GM12878 (cell line): ENCODE measurements at regions not wholly inside any gene's neighbourhood (a gene's known extent, or its start where the extent isn't known, plus 50 kb on each side); places are given as distances from the start of the nearest gene placed in this dataset.

Experiments
- ATAC-seq: fragments of 200-7000 bp; cut with Tn5 transposase; 3 replicates; pipeline ENCODE4 v1.9.1; 2020; ENCODE audit warnings: mild to moderate bottlenecking, moderate library complexity
- BruUV-seq: library from RNA; stranded (reverse); fragments of 400-500 nt; replicated peaks from 2 replicates; lab custom pipeline; 2021; lab: Mats Ljungman, UMichigan
- CTCF ChIA-PET: fragments of 300-600 bp; sonication (Branson Sonifier 250); formaldehyde crosslinking; extraction: SDS; loops from one replicate; lab custom pipeline; 2021; ENCODE audit warnings: inconsistent platforms; lab: Yijun Ruan, JAX
- POLR2A ChIA-PET: fragments of 350-600 bp; formaldehyde crosslinking; extraction: SDS; loops from one replicate; lab custom pipeline; 2021; ENCODE audit warnings: inconsistent platforms; lab: Charles Lee
- RAD21 ChIA-PET: fragments of 300-600 bp; sonication (Branson Sonifier 250); formaldehyde crosslinking; loops from one replicate; lab custom pipeline; 2023; ENCODE audit warnings: antibody characterized with exemption; ENCODE audit not compliant: unreplicated experiment; lab: Charles Lee
- SMC1A ChIA-PET: fragments of 300-600 bp; sonication (Branson Sonifier 250); formaldehyde crosslinking; loops from one replicate; lab custom pipeline; 2023; ENCODE audit not compliant: unreplicated experiment, uncharacterized antibody; lab: Charles Lee
- DNase-seq: peaks from one replicate; pipeline ENCODE4 v3.0.0-alpha.2; 2011; ENCODE audit warnings: low read depth, low spot score
- FAIRE-seq: peaks from 3 replicates; lab custom pipeline; 2011; peaks lifted over from hg19 to GRCh38; lab: Jason Lieb, UNC
- H2AFZ ChIP-seq: 2 replicates; pipeline ENCODE4 v1.6.0; 2011; ENCODE audit warnings: low read depth, low read length, control low read depth; ENCODE audit not compliant: control insufficient read depth
- H3K27ac ChIP-seq: 2 replicates; pipeline ENCODE4 v1.5.1; 2011; ENCODE audit warnings: control low read depth; ENCODE audit not compliant: control insufficient read depth, insufficient read depth
- H3K27me3 ChIP-seq, 2 experiments: replicated peaks in 1 of 2; 2 replicates each; pipeline versions ENCODE4 v1.6.0 to v1.6.1; 2011; ENCODE audit warnings: low read length in 1 of 2; ENCODE audit not compliant: control insufficient read depth in 2 of 2, insufficient read depth in 2 of 2
- H3K36me3 ChIP-seq, 2 experiments: 2 replicates each; pipeline ENCODE4 v1.5.1; 2011; ENCODE audit warnings: low read length in 1 of 2; ENCODE audit not compliant: control insufficient read depth in 2 of 2, insufficient read depth in 2 of 2
- H3K4me1 ChIP-seq: 2 replicates; pipeline ENCODE4 v1.6.1; 2011; ENCODE audit warnings: mild to moderate bottlenecking, low read length, moderate library complexity, mixed read lengths; ENCODE audit not compliant: control insufficient read depth, insufficient read depth
- H3K4me2 ChIP-seq: 2 replicates; pipeline ENCODE4 v1.6.0; 2011; ENCODE audit warnings: control low read depth; ENCODE audit not compliant: control insufficient read depth, insufficient read depth
- H3K4me3 ChIP-seq: fragments of 200-600 bp; sonication (generic); 2 replicates; pipeline ENCODE4 v1.5.1; 2016
- H3K79me2 ChIP-seq: 2 replicates; pipeline ENCODE4 v1.6.0; 2011; ENCODE audit warnings: low read length; ENCODE audit not compliant: control insufficient read depth, insufficient read depth
- H3K9ac ChIP-seq: 2 replicates; pipeline ENCODE4 v1.8.0; 2011; ENCODE audit warnings: low read length, control low read depth, mixed read lengths; ENCODE audit not compliant: control insufficient read depth, insufficient read depth
- H3K9me3 ChIP-seq: replicated peaks from 3 replicates; pipeline ENCODE4 v1.5.1; 2011; ENCODE audit warnings: mild to moderate bottlenecking, low read length; ENCODE audit not compliant: control insufficient read depth, insufficient read depth
- H4K20me1 ChIP-seq: 2 replicates; pipeline ENCODE4 v1.6.0; 2011; ENCODE audit not compliant: control insufficient read depth, insufficient read depth
- ASH2L ChIP-seq: fragments of 300-600, 200-600 bp; sonication (generic); IDR thresholded peaks from 2 replicates; pipeline ENCODE4 v1.6.1; 2017; ENCODE audit warnings: low read depth, mild to moderate bottlenecking, borderline replicate concordance
- BHLHE40 ChIP-seq, 2 experiments: fragments of 450-650 bp in 1 of 2; IDR thresholded peaks; 2 replicates each; pipeline ENCODE4 v1.6.1; 2011 to 2017; ENCODE audit warnings: low read depth in 2 of 2, borderline replicate concordance in 1 of 2, improper control_type of control experiment in 1 of 2, low read length in 1 of 2, mild to moderate bottlenecking in 1 of 2
- CBFB ChIP-seq: IDR thresholded peaks from 2 replicates; pipeline ENCODE4 v1.6.1; 2016; ENCODE audit warnings: antibody characterized with exemption, low read depth
- CBX3 ChIP-seq: fragments of 200-600 bp; sonication (generic); IDR thresholded peaks from 2 replicates; pipeline ENCODE4 v1.6.1; 2016; ENCODE audit warnings: low read depth, borderline replicate concordance
- CBX5 ChIP-seq: sonication (generic); IDR thresholded peaks from 2 replicates; pipeline ENCODE4 v1.6.1; 2016; ENCODE audit warnings: low read depth, moderate library complexity, mild to moderate bottlenecking, inconsistent platforms
- CREB1 ChIP-seq: IDR thresholded peaks from 2 replicates; pipeline ENCODE4 v1.6.1; 2012; ENCODE audit warnings: low read depth, mild to moderate bottlenecking, inconsistent platforms
- CREM ChIP-seq: IDR thresholded peaks from 2 replicates; pipeline ENCODE4 v1.6.1; 2014; ENCODE audit warnings: antibody characterized with exemption, low read depth
- EED ChIP-seq: sonication (generic); IDR thresholded peaks from 2 replicates; pipeline ENCODE4 v1.6.1; 2016; ENCODE audit warnings: antibody characterized with exemption, low read depth
- GATAD2B ChIP-seq: fragments of 450-650 bp; conservative IDR thresholded peaks from 2 replicates; pipeline ENCODE4 v1.6.1; 2017; ENCODE audit warnings: low read depth, mild to moderate bottlenecking, moderate library complexity
- MEF2A ChIP-seq: IDR thresholded peaks from 2 replicates; pipeline ENCODE4 v1.6.1; 2011; ENCODE audit warnings: low read depth, mild to moderate bottlenecking, low read length, moderate library complexity; ENCODE audit not compliant: insufficient read depth
- NFXL1 ChIP-seq: fragments of 450-650 bp; IDR thresholded peaks from 2 replicates; pipeline ENCODE4 v1.6.1; 2017; ENCODE audit warnings: antibody characterized with exemption, mild to moderate bottlenecking, borderline replicate concordance
- PAX8 ChIP-seq: fragments of 450-650 bp; IDR thresholded peaks from 2 replicates; pipeline ENCODE4 v1.6.1; 2017; ENCODE audit warnings: mild to moderate bottlenecking, moderate library complexity
- PML ChIP-seq: IDR thresholded peaks from 2 replicates; pipeline ENCODE4 v1.6.1; 2012; ENCODE audit warnings: low read length, inconsistent platforms
- RFX5 ChIP-seq: IDR thresholded peaks from 2 replicates; pipeline ENCODE4 v1.6.1; 2011; ENCODE audit warnings: low read depth, low read length, improper control_type of control experiment
- WGBS: methylation state at CpG from one replicate; pipeline ENCODE4 v1.1.6; 2016; ENCODE audit warnings: low lambda C conversion rate; ENCODE audit not compliant: insufficient replicate concordance, insufficient coverage; ENCODE audit errors: missing lambda C conversion rate; 5-methylcytosine and 5-hydroxymethylcytosine counted together
- in situ Hi-C: fragments of 300-500 bp; cut with MboI; formaldehyde crosslinking; loops from 9 replicates; pipeline ENCODE4 v1.14.3; 2018; ENCODE audit warnings: mixed read lengths
- intact Hi-C: fragments of 100-400 bp; cut with micrococcal nuclease; formaldehyde crosslinking; loops from one replicate; pipeline ENCODE4 v1.14.2; 2022; ENCODE audit not compliant: unreplicated experiment
- TF ChIP-seq, protein P1 (sequence below): fragments of 450-650 bp; IDR thresholded peaks from 2 replicates; pipeline ENCODE4 v1.6.1; 2017; ENCODE audit warnings: antibody characterized with exemption, mild to moderate bottlenecking, moderate library complexity
- TF ChIP-seq, protein P2 (sequence below): fragments of 450-650 bp; IDR thresholded peaks from 2 replicates; pipeline ENCODE4 v1.6.1; 2018; ENCODE audit warnings: mild to moderate bottlenecking, low read depth, moderate library complexity; ENCODE audit not compliant: partially characterized antibody

- DNase-seq (no peak), FAIRE-seq (no peak), ATAC-seq (no peak)
- ChIA-PET CTCF (no interaction called here), RAD21 (no interaction called here), POLR2A (interaction anchor here (0.5 kb wide), 1 partner anchor 104 kb away, joined by 3 read pairs; no protein-coding TSS in a partner anchor), SMC1A (no interaction called here)
- no peak overlapping the region for H2AFZ ChIP-seq
- H3K79me2 ChIP-seq = no peaks in the 10 kb centered on the region
- H3K36me3 ChIP-seq = no peaks in the 10 kb centered on the region
- in situ Hi-C loops = no loop called here
- H3K4me3 ChIP-seq = no peak overlapping the region
- intact Hi-C loops = no loop called here
- BruUV-seq = no TSS peak
- no peak for TF ChIP-seq GATAD2B
- TF ChIP-seq PML = no peak
- TF ChIP-seq, protein P1, sequence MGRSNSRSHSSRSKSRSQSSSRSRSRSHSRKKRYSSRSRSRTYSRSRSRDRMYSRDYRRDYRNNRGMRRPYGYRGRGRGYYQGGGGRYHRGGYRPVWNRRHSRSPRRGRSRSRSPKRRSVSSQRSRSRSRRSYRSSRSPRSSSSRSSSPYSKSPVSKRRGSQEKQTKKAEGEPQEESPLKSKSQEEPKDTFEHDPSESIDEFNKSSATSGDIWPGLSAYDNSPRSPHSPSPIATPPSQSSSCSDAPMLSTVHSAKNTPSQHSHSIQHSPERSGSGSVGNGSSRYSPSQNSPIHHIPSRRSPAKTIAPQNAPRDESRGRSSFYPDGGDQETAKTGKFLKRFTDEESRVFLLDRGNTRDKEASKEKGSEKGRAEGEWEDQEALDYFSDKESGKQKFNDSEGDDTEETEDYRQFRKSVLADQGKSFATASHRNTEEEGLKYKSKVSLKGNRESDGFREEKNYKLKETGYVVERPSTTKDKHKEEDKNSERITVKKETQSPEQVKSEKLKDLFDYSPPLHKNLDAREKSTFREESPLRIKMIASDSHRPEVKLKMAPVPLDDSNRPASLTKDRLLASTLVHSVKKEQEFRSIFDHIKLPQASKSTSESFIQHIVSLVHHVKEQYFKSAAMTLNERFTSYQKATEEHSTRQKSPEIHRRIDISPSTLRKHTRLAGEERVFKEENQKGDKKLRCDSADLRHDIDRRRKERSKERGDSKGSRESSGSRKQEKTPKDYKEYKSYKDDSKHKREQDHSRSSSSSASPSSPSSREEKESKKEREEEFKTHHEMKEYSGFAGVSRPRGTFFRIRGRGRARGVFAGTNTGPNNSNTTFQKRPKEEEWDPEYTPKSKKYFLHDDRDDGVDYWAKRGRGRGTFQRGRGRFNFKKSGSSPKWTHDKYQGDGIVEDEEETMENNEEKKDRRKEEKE = no peak
- no peak for TF ChIP-seq CREB1
- no peak for TF ChIP-seq CBX5
- no peak for TF ChIP-seq PAX8
- no peak for TF ChIP-seq BHLHE40 (IDR thresholded peaks at IDR 0.05; ENCODE audit: borderline replicate concordance in 1 of 2, low read depth in 2 of 2, low read length in 1 of 2)
- TF ChIP-seq, protein P2, sequence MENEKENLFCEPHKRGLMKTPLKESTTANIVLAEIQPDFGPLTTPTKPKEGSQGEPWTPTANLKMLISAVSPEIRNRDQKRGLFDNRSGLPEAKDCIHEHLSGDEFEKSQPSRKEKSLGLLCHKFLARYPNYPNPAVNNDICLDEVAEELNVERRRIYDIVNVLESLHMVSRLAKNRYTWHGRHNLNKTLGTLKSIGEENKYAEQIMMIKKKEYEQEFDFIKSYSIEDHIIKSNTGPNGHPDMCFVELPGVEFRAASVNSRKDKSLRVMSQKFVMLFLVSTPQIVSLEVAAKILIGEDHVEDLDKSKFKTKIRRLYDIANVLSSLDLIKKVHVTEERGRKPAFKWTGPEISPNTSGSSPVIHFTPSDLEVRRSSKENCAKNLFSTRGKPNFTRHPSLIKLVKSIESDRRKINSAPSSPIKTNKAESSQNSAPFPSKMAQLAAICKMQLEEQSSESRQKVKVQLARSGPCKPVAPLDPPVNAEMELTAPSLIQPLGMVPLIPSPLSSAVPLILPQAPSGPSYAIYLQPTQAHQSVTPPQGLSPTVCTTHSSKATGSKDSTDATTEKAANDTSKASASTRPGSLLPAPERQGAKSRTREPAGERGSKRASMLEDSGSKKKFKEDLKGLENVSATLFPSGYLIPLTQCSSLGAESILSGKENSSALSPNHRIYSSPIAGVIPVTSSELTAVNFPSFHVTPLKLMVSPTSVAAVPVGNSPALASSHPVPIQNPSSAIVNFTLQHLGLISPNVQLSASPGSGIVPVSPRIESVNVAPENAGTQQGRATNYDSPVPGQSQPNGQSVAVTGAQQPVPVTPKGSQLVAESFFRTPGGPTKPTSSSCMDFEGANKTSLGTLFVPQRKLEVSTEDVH = no peak
- no peak for TF ChIP-seq EED
- TF ChIP-seq CBFB = no peak
- TF ChIP-seq ASH2L = no peak
- no peak for TF ChIP-seq CBX3
- no peak for TF ChIP-seq NFXL1
- no peak for TF ChIP-seq RFX5
- TF ChIP-seq MEF2A = no peak
- TF ChIP-seq CREM = no peak
- peaks cover 10% of the 10 kb centered on the region for H3K4me1 ChIP-seq
- 30% methylated on average over 8 of the region's 8 CpGs for WGBS
- H3K27me3 ChIP-seq = no peaks in the 10 kb centered on the region
- H3K4me2 ChIP-seq = no peak overlapping the region
- H3K9ac ChIP-seq = no peak overlapping the region
- H3K9me3 ChIP-seq = no peaks in the 10 kb centered on the region
- no peak overlapping the region for H3K27ac ChIP-seq
- no peaks in the 10 kb centered on the region for H4K20me1 ChIP-seq
Observed at GRCh38 chr19:5218963-5219530, 121.6 kb downstream of the PTPRS start.
